ENCODE measurements at regions not wholly inside any gene's neighbourhood (a gene's known extent, or its start where the extent isn't known, plus 50 kb on each side); places are given as distances from the start of the nearest gene placed in this dataset.
A peak's percentile ranks its signal among the peaks of the same experiment; 100 is the strongest.

DNA sequence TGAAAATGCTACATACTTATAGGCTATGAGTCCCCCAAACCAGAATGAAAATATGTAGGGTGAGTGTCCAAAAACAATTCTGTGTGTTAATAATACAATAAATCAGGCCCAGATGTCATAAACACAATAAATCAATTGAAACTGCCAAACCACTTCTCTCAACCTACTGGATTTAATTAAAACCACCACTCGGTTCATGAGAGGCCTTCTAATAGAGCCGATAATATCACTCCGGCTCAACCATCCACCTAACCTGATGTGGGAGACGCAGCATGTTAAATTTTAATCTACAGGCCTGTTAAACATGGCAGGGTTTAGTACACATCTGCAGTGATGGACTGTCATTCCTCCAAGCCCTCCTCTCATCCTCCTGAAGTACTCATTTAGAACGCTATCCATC, 734.5 kb upstream of the ZNF608 start:
- Mint-ChIP-seq H3K9me3 (no peaks in the 10 kb centered on the region), H3K27me3 (ENCODE audit: low read depth) (no peaks in the 10 kb centered on the region), H3K4me3 (no peak overlapping the region), H3K27ac (no peak overlapping the region), H3K4me1 (peaks cover 64% of the 10 kb centered on the region), H3K36me3 (no peaks in the 10 kb centered on the region)
- no peak for DNase-seq (ENCODE audit: low spot score in 2 of 2, unreplicated experiment in 2 of 2)
- TF ChIP-seq, protein P1, sequence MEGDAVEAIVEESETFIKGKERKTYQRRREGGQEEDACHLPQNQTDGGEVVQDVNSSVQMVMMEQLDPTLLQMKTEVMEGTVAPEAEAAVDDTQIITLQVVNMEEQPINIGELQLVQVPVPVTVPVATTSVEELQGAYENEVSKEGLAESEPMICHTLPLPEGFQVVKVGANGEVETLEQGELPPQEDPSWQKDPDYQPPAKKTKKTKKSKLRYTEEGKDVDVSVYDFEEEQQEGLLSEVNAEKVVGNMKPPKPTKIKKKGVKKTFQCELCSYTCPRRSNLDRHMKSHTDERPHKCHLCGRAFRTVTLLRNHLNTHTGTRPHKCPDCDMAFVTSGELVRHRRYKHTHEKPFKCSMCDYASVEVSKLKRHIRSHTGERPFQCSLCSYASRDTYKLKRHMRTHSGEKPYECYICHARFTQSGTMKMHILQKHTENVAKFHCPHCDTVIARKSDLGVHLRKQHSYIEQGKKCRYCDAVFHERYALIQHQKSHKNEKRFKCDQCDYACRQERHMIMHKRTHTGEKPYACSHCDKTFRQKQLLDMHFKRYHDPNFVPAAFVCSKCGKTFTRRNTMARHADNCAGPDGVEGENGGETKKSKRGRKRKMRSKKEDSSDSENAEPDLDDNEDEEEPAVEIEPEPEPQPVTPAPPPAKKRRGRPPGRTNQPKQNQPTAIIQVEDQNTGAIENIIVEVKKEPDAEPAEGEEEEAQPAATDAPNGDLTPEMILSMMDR (IDR thresholded peaks at IDR 0.05; ENCODE audit: unreplicated experiment): no peak

DNA sequence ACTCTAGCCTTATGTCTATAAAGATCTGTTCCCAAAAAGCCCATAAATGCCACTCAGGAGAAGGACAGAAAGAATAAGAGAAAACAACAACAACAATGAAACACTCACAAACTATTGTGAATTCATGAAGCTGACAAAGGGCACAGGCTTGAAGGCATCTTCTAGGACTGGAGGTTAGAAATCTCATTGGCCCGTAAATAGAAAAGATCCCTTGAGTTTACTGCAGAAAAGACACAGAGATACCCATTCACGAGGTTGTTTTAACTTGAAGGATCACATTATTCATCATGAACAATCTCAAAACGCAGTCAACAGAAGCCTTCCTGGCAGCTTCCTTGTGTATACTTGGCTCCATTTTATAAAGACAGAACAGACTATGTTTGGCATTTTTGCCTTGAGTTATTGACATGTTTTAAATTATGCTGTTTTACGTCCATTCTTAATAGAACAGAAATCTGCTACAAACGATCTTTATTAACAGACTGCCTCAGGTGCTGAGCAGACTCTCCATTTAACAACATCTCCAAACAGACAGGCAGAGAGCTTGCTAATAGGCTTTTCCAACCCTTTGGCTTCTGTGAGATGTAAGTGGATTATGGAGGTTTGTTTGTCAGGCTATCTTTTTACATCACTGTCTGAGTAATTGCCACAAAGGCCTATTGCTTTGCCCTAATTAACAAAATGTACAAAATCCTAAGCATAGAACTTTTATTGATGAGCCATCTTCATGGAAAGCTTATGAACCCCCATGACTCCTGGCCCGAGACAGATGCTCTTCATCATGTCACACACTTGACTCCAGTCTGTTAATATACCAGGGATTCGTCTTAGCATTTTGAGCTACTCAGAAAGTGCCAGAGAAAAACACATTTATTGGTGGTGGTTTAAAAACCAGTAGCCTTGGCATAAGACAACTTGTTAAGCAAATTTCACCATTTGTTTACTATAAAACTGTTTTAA, 735.3 kb upstream of the ZNF608 start:
- Mint-ChIP-seq H3K4me3 (no peak overlapping the region), H3K4me1 (peaks cover 67% of the 10 kb centered on the region)

DNA sequence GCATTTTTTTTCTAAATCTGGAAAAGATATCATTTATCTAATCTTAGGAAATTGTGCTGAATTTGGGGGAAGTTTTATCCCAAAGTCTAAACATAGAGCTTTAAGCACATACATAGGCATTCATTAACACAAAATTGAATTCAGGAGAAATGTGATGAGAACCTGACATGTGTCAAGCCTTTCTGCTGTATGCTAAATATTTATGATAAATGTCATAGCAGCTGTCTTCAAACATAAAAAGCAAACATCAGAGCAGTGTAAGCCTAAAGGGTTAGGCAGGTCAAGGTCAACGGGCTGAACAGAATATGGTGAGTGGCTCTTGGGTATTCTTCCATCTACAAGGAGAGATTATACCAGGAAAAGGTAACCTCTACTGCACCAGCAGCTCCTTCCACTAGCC, 737.2 kb upstream of the ZNF608 start:
- TF ChIP-seq, protein P1 (IDR thresholded peaks at IDR 0.05; ENCODE audit: unreplicated experiment): no peak
- no peak for DNase-seq (ENCODE audit: low spot score in 2 of 2, unreplicated experiment in 2 of 2)
- peaks cover 61% of the 10 kb centered on the region for H3K4me1 Mint-ChIP-seq
- no peaks in the 10 kb centered on the region for H3K9me3 Mint-ChIP-seq
- H3K27me3 Mint-ChIP-seq (ENCODE audit: low read depth): no peaks in the 10 kb centered on the region
- no peak overlapping the region for H3K27ac Mint-ChIP-seq
- no peak overlapping the region for H3K4me3 Mint-ChIP-seq
- no peaks in the 10 kb centered on the region for H3K36me3 Mint-ChIP-seq

More for the DNA sequence above, 735.3 kb upstream of the ZNF608 start:
- TF ChIP-seq, protein P1 (IDR thresholded peaks at IDR 0.05; ENCODE audit: unreplicated experiment): no peak
- Mint-ChIP-seq H3K27me3 (ENCODE audit: low read depth) (no peaks in the 10 kb centered on the region), H3K36me3 (no peaks in the 10 kb centered on the region), H3K9me3 (no peaks in the 10 kb centered on the region), H3K27ac (no peak overlapping the region)
- no peak for DNase-seq (ENCODE audit: low spot score in 2 of 2, unreplicated experiment in 2 of 2)

DNA sequence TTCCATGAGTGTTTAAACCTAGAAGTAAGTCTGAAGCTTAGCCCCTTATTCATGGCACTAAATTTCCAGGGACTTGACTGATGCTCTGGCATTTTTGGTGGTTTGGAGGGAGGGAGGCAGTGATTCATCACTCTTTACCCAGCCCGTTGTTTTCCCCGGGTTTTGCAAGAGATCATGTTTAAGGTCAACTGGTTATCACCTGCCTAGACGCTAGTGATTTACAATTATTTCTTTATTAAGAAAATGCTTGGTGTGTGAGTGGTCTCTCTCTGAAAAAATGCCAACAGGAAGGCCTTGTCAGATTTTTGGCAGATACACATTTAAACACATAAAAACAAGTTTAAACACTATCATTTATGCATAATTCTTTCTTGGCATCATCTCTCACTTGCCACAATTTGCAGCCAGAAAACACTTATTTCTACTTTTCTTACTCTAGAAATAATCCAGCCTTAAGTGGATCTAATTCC, 737.9 kb upstream of the ZNF608 start:
- H3K27me3 Mint-ChIP-seq (ENCODE audit: low read depth): no peaks in the 10 kb centered on the region
- no peak overlapping the region for H3K4me3 Mint-ChIP-seq
- H3K36me3 Mint-ChIP-seq: no peaks in the 10 kb centered on the region
- TF ChIP-seq, protein P1 (IDR thresholded peaks at IDR 0.05; ENCODE audit: unreplicated experiment): no peak
- H3K4me1 Mint-ChIP-seq: peaks cover 60% of the 10 kb centered on the region
- H3K9me3 Mint-ChIP-seq: no peaks in the 10 kb centered on the region
- peak overlapping the region; percentile 75 for H3K27ac Mint-ChIP-seq
- no peak for DNase-seq (ENCODE audit: low spot score in 2 of 2, unreplicated experiment in 2 of 2)

DNA sequence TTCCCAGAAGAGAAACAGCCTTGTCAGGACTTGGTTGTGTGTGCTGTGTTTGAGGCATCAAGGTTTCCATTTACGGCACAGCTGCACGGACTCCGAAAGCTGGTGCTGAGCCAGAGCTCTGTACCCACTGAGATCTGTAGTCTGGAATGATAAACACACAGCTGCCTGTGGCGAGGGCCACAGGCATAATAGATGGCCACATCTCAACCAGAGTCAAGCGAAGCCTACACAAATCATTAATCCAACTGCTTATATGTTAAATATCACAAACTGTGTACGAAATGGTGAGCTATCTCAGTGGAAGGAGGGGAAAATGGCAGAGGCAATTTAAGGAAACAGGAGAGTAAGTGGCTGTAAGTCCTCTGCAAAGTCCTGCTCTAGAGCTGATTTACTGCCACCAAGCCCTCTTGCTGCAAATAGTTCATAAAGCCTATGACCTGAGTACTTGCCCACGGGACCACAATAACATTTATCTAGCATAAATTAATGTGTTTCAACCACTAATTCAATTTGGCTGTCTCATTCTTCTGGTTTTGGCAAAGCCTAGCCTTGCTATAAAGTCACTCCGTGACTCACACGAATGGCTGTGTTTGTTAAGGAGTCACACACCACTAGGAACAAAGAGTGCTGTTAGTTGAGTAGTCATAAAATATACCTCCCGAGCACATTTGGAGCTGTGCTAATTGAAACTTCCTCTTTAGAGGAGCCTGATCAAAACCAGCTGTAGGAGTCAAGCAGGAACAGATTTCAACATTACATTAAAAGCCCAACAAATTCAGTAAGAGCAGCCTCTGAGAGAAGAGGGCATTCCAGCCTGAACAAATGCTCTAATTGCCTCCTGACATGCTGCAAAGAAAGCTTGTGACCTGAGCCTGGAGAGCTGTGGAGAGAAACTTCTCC, 738.6 kb upstream of the ZNF608 start:
- TF ChIP-seq, protein P1 (IDR thresholded peaks at IDR 0.05; ENCODE audit: unreplicated experiment): no peak
- no peak for DNase-seq (ENCODE audit: low spot score in 2 of 2, unreplicated experiment in 2 of 2)
- Mint-ChIP-seq H3K27ac (peak overlapping the region; percentile 75), H3K27me3 (ENCODE audit: low read depth) (no peaks in the 10 kb centered on the region), H3K4me3 (peak overlapping the region; percentile 36), H3K36me3 (no peaks in the 10 kb centered on the region), H3K4me1 (peaks cover 60% of the 10 kb centered on the region), H3K9me3 (no peaks in the 10 kb centered on the region)
